ENCODE measurements at regions not wholly inside any gene's neighbourhood (a gene's known extent, or its start where the extent isn't known, plus 50 kb on each side); places are given as distances from the start of the nearest gene placed in this dataset.

DNA sequence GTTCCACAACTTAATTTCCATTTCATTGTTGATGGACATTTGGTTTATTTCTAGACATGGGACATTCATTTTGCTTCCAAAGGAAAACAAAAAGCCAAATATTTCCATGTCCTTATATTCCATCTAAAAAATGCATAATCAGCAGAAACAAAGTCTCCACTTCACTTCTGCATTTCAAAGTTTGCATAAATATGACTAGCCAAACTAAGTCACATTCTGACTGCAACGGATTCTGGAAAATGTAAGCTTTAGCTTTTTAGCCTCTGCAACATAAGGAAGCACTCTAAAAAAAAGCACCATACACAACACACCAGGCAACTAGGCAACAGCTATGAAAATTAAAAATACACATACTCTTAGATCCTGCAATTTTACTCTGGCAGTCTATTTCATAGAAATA, 135.3 kb downstream of the ETAA1 start:
- TF ChIP-seq, protein P1, sequence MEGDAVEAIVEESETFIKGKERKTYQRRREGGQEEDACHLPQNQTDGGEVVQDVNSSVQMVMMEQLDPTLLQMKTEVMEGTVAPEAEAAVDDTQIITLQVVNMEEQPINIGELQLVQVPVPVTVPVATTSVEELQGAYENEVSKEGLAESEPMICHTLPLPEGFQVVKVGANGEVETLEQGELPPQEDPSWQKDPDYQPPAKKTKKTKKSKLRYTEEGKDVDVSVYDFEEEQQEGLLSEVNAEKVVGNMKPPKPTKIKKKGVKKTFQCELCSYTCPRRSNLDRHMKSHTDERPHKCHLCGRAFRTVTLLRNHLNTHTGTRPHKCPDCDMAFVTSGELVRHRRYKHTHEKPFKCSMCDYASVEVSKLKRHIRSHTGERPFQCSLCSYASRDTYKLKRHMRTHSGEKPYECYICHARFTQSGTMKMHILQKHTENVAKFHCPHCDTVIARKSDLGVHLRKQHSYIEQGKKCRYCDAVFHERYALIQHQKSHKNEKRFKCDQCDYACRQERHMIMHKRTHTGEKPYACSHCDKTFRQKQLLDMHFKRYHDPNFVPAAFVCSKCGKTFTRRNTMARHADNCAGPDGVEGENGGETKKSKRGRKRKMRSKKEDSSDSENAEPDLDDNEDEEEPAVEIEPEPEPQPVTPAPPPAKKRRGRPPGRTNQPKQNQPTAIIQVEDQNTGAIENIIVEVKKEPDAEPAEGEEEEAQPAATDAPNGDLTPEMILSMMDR (IDR thresholded peaks at IDR 0.05), result no peak
- no peak for TF ChIP-seq POLR2A (IDR thresholded peaks at IDR 0.05)
